Suprapubic skin (tissue), 4 donors: ENCODE measurements at regions not wholly inside any gene's neighbourhood (a gene's known extent, or its start where the extent isn't known, plus 50 kb on each side); places are given as distances from the start of the nearest gene placed in this dataset.

Experiments
- DNase-seq, 2 donors: peaks; one replicate each; pipeline ENCODE4 v3.0.0-alpha.2; 2019; ENCODE audit warnings: low spot score in 2 of 2
- H3K27ac ChIP-seq: fragments of 200-600 bp; sonication (generic); one replicate; pipeline ENCODE4 v1.5.1; 2019
- H3K27me3 ChIP-seq: fragments of 200-600 bp; sonication (generic); one replicate; pipeline ENCODE4 v1.5.1; 2019
- H3K36me3 ChIP-seq: fragments of 200-600 bp; sonication (generic); one replicate; pipeline ENCODE4 v1.5.1; 2019
- H3K4me1 ChIP-seq: fragments of 200-600 bp; sonication (generic); one replicate; pipeline ENCODE4 v1.5.1; 2019
- H3K4me3 ChIP-seq: fragments of 200-600 bp; sonication (generic); one replicate; pipeline ENCODE4 v1.5.1; 2019; ENCODE audit warnings: mild to moderate bottlenecking
- H3K9me3 ChIP-seq: fragments of 200-600 bp; sonication (generic); one replicate; pipeline ENCODE4 v1.5.1; 2019
- EP300 ChIP-seq: sonication (generic); formaldehyde crosslinking; IDR thresholded peaks from one replicate; pipeline ENCODE4 v1.6.1; 2017; ENCODE audit warnings: antibody characterized with exemption
- POLR2A ChIP-seq, 2 donors: fragments of 450-650 bp; IDR thresholded peaks; one replicate each; pipeline ENCODE4 v1.6.1; 2017; ENCODE audit warnings: antibody characterized with exemption in 2 of 2, mild to moderate bottlenecking in 2 of 2, moderate library complexity in 2 of 2
- POLR2AphosphoS5 ChIP-seq, 3 donors: sonication (generic); formaldehyde crosslinking; IDR thresholded peaks; one replicate each; pipeline ENCODE4 v1.6.1; 2017; ENCODE audit warnings: antibody characterized with exemption in 3 of 3
- WGBS: methylation state at CpG from one replicate; pipeline ENCODE4 v1.1.5; 2018; 5-methylcytosine and 5-hydroxymethylcytosine counted together
- TF ChIP-seq, protein P1 (sequence below), 2 donors: fragments of 200-600 bp in 1 of 2; fragments of 450-650 bp in 1 of 2; sonication (generic) in 1 of 2; IDR thresholded peaks; one replicate each; pipeline ENCODE4 v1.5.1; 2016 to 2019; ENCODE audit warnings: antibody characterized with exemption in 2 of 2, mild to moderate bottlenecking in 1 of 2, moderate library complexity in 1 of 2

DNA sequence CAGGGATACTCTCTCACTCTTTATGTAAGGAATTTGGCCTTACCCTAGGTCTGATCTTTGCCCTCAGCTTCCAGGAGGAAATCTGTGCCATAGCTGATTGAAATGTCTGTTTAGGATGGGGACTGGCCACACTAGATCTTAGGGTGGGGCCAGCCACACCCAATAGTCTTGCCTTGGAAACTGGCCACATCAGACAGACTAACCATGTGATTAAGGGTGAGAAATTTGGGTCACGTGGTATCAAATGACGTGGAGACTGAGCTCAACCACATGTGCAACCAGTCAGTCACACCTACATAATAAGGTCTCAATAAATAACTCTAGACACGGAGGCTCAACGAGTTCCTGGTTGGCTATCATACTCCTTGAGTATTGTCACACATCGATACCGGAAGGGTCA, 113.5 kb downstream of the CNTN3 start:
- TF ChIP-seq EP300 (no peak), POLR2AphosphoS5 (IDR thresholded peaks at IDR 0.05) (no peak), POLR2A (IDR thresholded peaks at IDR 0.05) (no peak)
- TF ChIP-seq, protein P1, sequence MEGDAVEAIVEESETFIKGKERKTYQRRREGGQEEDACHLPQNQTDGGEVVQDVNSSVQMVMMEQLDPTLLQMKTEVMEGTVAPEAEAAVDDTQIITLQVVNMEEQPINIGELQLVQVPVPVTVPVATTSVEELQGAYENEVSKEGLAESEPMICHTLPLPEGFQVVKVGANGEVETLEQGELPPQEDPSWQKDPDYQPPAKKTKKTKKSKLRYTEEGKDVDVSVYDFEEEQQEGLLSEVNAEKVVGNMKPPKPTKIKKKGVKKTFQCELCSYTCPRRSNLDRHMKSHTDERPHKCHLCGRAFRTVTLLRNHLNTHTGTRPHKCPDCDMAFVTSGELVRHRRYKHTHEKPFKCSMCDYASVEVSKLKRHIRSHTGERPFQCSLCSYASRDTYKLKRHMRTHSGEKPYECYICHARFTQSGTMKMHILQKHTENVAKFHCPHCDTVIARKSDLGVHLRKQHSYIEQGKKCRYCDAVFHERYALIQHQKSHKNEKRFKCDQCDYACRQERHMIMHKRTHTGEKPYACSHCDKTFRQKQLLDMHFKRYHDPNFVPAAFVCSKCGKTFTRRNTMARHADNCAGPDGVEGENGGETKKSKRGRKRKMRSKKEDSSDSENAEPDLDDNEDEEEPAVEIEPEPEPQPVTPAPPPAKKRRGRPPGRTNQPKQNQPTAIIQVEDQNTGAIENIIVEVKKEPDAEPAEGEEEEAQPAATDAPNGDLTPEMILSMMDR (IDR thresholded peaks at IDR 0.05) = no peak
- H3K4me1 ChIP-seq = no peaks in the 10 kb centered on the region
- DNase-seq = no peak
- H3K4me3 ChIP-seq = no peak overlapping the region
- no peak overlapping the region for H3K27ac ChIP-seq
- no peaks in the 10 kb centered on the region for H3K27me3 ChIP-seq
- H3K36me3 ChIP-seq = no peaks in the 10 kb centered on the region
- H3K9me3 ChIP-seq = no peaks in the 10 kb centered on the region
- 88% methylated on average over 6 of the region's 6 CpGs for WGBS

DNA sequence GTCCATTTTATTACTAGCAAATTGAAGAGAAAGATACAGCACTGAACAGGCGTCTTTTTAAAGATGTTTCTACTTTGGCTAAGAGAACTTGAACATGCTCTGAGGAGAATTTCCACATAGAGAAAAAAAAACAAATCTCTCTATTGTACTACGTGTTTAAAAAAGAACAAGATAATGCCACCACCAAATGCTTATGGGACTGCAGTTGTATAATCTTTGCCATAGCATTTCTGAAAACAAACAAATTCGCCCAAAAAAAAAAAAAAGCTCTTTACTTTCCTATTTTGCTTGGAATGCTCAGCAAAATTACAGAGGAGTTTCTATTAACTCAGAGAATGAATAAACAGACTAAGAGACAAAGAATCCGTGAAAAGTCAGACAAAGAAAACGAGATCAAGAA, 114.2 kb downstream of the CNTN3 start:
- Histone ChIP-seq H3K4me1 (no peaks in the 10 kb centered on the region), H3K27me3 (no peaks in the 10 kb centered on the region), H3K36me3 (no peaks in the 10 kb centered on the region), H3K27ac (no peak overlapping the region), H3K4me3 (no peak overlapping the region), H3K9me3 (no peaks in the 10 kb centered on the region)
- DNase-seq = no peak
- WGBS = 56% methylated on average over 5 of the region's 5 CpGs
- TF ChIP-seq POLR2AphosphoS5 (IDR thresholded peaks at IDR 0.05) = no peak
- TF ChIP-seq, protein P1 (IDR thresholded peaks at IDR 0.05) = no peak
- no peak for TF ChIP-seq POLR2A (IDR thresholded peaks at IDR 0.05)
- TF ChIP-seq EP300 = no peak

DNA sequence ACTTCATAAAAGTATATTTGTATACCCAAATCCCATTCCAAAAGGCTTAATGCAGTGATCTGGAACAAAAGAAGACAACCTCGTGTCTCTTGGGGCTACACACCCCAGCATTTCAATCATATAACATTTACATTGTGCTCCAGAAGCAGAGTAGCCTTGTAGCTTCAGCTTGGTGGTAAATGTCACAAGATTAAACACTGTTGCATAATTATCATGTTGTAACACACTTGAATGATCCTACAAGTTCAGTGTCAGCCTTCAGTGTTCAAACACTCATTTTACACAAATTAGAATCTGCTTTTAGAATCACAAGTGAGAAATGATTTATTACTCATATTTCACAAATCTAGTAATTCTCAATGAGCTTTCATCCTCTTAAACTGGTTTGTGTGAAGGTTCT, 122.6 kb downstream of the CNTN3 start:
- H3K4me3 ChIP-seq = no peak overlapping the region
- TF ChIP-seq POLR2A (IDR thresholded peaks at IDR 0.05) (no peak), EP300 (no peak), POLR2AphosphoS5 (IDR thresholded peaks at IDR 0.05) (no peak)
- TF ChIP-seq, protein P1 (IDR thresholded peaks at IDR 0.05) = no peak
- no peak overlapping the region for H3K27ac ChIP-seq
- no peak for DNase-seq
- no peaks in the 10 kb centered on the region for H3K27me3 ChIP-seq
- no peaks in the 10 kb centered on the region for H3K36me3 ChIP-seq
- no peaks in the 10 kb centered on the region for H3K9me3 ChIP-seq
- H3K4me1 ChIP-seq = no peaks in the 10 kb centered on the region
- 27% methylated on average over 1 of the region's 1 CpG for WGBS

DNA sequence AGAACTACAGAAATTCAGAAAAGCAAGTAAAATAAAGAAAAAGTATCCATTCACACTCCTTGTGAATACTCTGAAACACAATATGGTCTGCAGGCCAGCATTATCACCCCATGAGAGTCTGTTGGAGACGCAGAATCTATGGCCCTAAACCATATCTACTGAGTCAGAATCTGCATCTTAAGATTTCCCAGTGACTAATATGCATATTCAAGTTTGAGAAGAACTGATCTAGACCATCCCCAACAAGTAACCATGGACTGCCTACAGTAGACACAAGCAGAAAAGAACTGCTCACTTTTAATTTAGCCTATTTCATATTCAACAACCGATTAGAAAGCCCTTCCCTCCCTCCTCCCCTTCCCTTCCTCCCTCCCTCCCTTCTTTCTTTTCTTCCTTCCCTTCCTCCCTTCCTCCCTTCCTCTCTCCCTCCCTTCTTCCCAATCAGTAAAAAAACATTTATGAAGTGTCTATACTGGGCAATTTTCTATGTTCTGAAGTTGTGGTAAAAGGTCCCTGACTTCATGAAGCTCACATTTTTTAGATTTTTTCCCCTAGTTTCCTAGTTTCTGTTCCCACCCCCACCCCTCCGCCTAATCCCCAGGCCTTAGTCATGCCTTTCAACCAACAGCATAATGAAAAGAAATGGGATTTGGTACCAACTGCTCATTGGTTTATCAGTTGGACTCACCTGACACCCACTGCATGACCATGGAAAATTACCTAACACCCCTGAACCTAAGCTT, 125.2 kb downstream of the CNTN3 start:
- Histone ChIP-seq H3K27me3 (no peaks in the 10 kb centered on the region), H3K9me3 (no peaks in the 10 kb centered on the region), H3K4me1 (no peaks in the 10 kb centered on the region), H3K4me3 (no peak overlapping the region), H3K27ac (no peak overlapping the region), H3K36me3 (no peaks in the 10 kb centered on the region)
- DNase-seq = no peak
- 83% methylated on average over 3 of the region's 3 CpGs for WGBS
- TF ChIP-seq, protein P1 (IDR thresholded peaks at IDR 0.05) = no peak
- TF ChIP-seq POLR2A (IDR thresholded peaks at IDR 0.05) = no peak
- no peak for TF ChIP-seq POLR2AphosphoS5 (IDR thresholded peaks at IDR 0.05)
- no peak for TF ChIP-seq EP300

DNA sequence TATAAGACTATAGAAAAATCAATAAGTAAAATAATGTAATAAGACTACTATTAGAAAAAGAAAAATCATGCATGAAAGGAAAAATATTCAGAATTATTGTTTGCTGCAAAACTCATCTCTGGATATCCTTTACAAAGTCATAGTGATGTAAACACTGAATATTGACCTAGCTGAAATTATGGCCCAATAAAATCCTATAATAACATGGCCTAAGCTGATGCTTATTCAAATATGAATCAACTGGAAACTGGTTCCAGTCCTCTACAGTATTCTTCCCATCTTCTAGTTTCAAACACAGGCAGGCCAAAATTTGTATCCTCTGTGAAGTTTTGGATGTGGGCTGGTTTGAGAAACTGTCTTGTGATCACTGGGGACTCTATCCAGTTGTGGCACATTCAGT, 134.5 kb downstream of the CNTN3 start:
- H3K9me3 ChIP-seq = no peaks in the 10 kb centered on the region
- H3K4me1 ChIP-seq = no peaks in the 10 kb centered on the region
- H3K27ac ChIP-seq = no peak overlapping the region
- no peaks in the 10 kb centered on the region for H3K36me3 ChIP-seq
- no peak for TF ChIP-seq POLR2A (IDR thresholded peaks at IDR 0.05)
- DNase-seq = no peak
- H3K4me3 ChIP-seq = no peak overlapping the region
- no peaks in the 10 kb centered on the region for H3K27me3 ChIP-seq

DNA sequence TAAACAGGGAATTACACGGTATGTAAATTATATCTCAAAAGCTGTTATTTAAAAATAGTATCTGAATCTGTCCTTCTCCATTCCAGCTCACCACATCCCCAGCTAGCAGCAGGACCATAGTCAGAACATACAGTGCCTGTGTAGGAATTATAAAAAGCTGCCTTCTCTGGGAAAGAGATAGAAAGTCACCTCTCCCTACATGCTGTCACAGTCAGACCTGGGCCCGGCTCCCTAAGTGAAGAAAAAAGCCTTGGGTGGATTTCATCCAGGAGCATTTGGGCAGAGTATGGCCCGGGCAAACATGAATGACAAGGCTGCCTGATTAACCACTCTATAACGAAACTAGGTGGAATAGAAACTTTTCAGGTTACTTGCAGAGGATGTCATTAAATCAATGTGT, 144.1 kb downstream of the CNTN3 start:
- no peaks in the 10 kb centered on the region for H3K27me3 ChIP-seq
- no peak overlapping the region for H3K4me3 ChIP-seq
- no peaks in the 10 kb centered on the region for H3K9me3 ChIP-seq
- TF ChIP-seq POLR2A (IDR thresholded peaks at IDR 0.05) (no peak), POLR2AphosphoS5 (IDR thresholded peaks at IDR 0.05) (no peak), EP300 (no peak)
- TF ChIP-seq, protein P1 (IDR thresholded peaks at IDR 0.05) = no peak
- no peaks in the 10 kb centered on the region for H3K36me3 ChIP-seq
- no peaks in the 10 kb centered on the region for H3K4me1 ChIP-seq
- H3K27ac ChIP-seq = no peak overlapping the region
- DNase-seq = no peak
- WGBS = 90% methylated on average over 4 of the region's 4 CpGs
